NCI-H2196 (cell line): ENCODE measurements at regions not wholly inside any gene's neighbourhood (a gene's known extent, or its start where the extent isn't known, plus 50 kb on each side); places are given as distances from the start of the nearest gene placed in this dataset.

ENCODE experiments used
- DNase-seq: peaks from one replicate; lab custom pipeline; 2025; ENCODE audit not compliant: unreplicated experiment; lab: John Stamatoyannopoulos, UW

- no peak for DNase-seq
Observed at GRCh38 chr17:77266891-77267341, 126.1 kb downstream of the SEC14L1 start.

- no peak for DNase-seq
Observed at GRCh38 chr17:77269696-77270681, 129.2 kb downstream of the SEC14L1 start.

GRCh38 chr17:77271411-77271810 lies 130.6 kb downstream of the SEC14L1 start:
- no peak for DNase-seq

- no peak for DNase-seq
Observed at GRCh38 chr17:77273397-77274085, 132.8 kb downstream of the SEC14L1 start.

GRCh38 chr17:77274096-77274845 lies 133.5 kb downstream of the SEC14L1 start:
- no peak for DNase-seq

GRCh38 chr17:77279448-77280303 lies 138.9 kb downstream of the SEC14L1 start:
- no peak for DNase-seq

- no peak for DNase-seq
Observed at GRCh38 chr17:77280304-77281121, 139.7 kb downstream of the SEC14L1 start.

GRCh38 chr17:77281122-77281903 lies 140.5 kb downstream of the SEC14L1 start:
- DNase-seq = peak; percentile 89

GRCh38 chr17:77281904-77282367 lies 141.2 kb downstream of the SEC14L1 start:
- DNase-seq = no peak

- peak; percentile 67 for DNase-seq
Observed at GRCh38 chr17:77282524-77283515, 142.1 kb downstream of the SEC14L1 start.

GRCh38 chr17:77284023-77284617 lies 143.4 kb downstream of the SEC14L1 start:
- DNase-seq = no peak

GRCh38 chr17:77285594-77286390 lies 145.0 kb downstream of the SEC14L1 start:
- DNase-seq = peak; percentile 83

GRCh38 chr17:77286391-77286640 lies 145.5 kb downstream of the SEC14L1 start:
- DNase-seq = no peak

GRCh38 chr17:77286641-77287431 lies 146.1 kb downstream of the SEC14L1 start:
- peak; percentile 95 for DNase-seq

- DNase-seq = peak; percentile 94
Observed at GRCh38 chr17:77287432-77288068, 146.8 kb downstream of the SEC14L1 start.
